Upper lobe of left lung (tissue), 4 donors: ENCODE measurements at regions not wholly inside any gene's neighbourhood (a gene's known extent, or its start where the extent isn't known, plus 50 kb on each side); places are given as distances from the start of the nearest gene placed in this dataset.

Source experiments
- CTCF ChIP-seq, 6 experiments: fragments of 450-650 bp in 4 of 6; fragments of 200-600 bp in 2 of 6; sonication (generic) in 2 of 6; IDR thresholded peaks; one replicate each; pipeline ENCODE4 v1.5.1; 2016 to 2019; ENCODE audit warnings: antibody characterized with exemption in 6 of 6
- EP300 ChIP-seq, 4 donors: sonication (generic); formaldehyde crosslinking; IDR thresholded peaks; one replicate each; pipeline ENCODE4 v1.5.1; 2017; ENCODE audit warnings: antibody characterized with exemption in 4 of 4, control low read depth in 2 of 4
- POLR2AphosphoS5 ChIP-seq, 2 donors: sonication (generic); formaldehyde crosslinking; IDR thresholded peaks; one replicate each; pipeline ENCODE4 v1.5.1; 2017; ENCODE audit warnings: antibody characterized with exemption in 2 of 2

- no peak for TF ChIP-seq CTCF (IDR thresholded peaks at IDR 0.05)
- TF ChIP-seq POLR2AphosphoS5 (IDR thresholded peaks at IDR 0.05): no peak
- TF ChIP-seq EP300 (IDR thresholded peaks at IDR 0.05): no peak
Observed at GRCh38 chr3:34155666-34156065, 357.2 kb downstream of the PDCD6IP start.
